ENCODE measurements at regions not wholly inside any gene's neighbourhood (a gene's known extent, or its start where the extent isn't known, plus 50 kb on each side); places are given as distances from the start of the nearest gene placed in this dataset.

DNA sequence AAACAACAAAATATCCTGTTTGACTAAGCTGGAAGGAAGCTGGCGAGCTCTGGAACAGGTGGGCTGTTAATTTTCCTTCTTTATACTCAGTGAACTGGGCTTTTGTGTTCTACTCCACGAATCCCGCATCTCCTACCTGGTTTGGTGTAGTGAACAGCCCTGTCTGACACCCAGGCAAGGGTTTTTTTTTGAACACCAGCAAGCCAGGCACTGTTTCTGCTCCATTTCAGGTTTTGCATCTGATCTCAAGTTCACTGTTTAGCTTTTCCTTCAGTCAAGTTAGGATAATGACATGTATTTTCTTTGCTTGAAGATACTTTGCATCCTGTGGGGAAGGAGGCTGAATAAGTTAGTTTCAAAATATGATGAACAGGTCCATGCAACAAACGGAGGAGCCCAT is 204.5 kb downstream of the SEMA6A start:
- Histone ChIP-seq H3K4me1 (ENCODE audit: insufficient read depth, low read length, poor library complexity, severe bottlenecking) (peaks cover 14% of the 10 kb centered on the region), H3K9me2 (replicated peaks; ENCODE audit: low read depth, low read length) (no peaks in the 10 kb centered on the region), H2AFZ (ENCODE audit: low read length) (no peak overlapping the region), H3K4me3 (ENCODE audit: low read length, poor library complexity, severe bottlenecking) (no peak overlapping the region), H4K20me1 (ENCODE audit: insufficient read depth, low read length, poor library complexity, severe bottlenecking) (no peaks in the 10 kb centered on the region), H3K9ac (ENCODE audit: low read depth, low read length, poor library complexity, severe bottlenecking) (no peak overlapping the region), H3K36me3 (ENCODE audit: insufficient read depth, low read length) (no peaks in the 10 kb centered on the region), H3F3A (ENCODE audit: low read depth) (no peaks in the 10 kb centered on the region), H3K79me2 (ENCODE audit: insufficient read depth, low read length) (no peaks in the 10 kb centered on the region), H3K27me3 (ENCODE audit: insufficient read depth, low read length, poor library complexity, severe bottlenecking) (no peaks in the 10 kb centered on the region), H3K4me2 (ENCODE audit: low read depth, low read length, poor library complexity, severe bottlenecking) (no peak overlapping the region), H3K9me3 (ENCODE audit: insufficient read depth, low read depth, low read length) (no peaks in the 10 kb centered on the region)
- TF ChIP-seq CTCF (conservative IDR thresholded peaks at IDR 0.05; ENCODE audit: low read length) (no peak), EZH2phosphoT487 (IDR thresholded peaks at IDR 0.05; ENCODE audit: borderline replicate concordance) (no peak)

- Histone ChIP-seq H3K36me3 (ENCODE audit: insufficient read depth, low read length) (no peaks in the 10 kb centered on the region), H3K4me2 (ENCODE audit: low read depth, low read length, poor library complexity, severe bottlenecking) (no peak overlapping the region), H3K4me3 (ENCODE audit: low read length, poor library complexity, severe bottlenecking) (no peak overlapping the region), H3K9ac (ENCODE audit: low read depth, low read length, poor library complexity, severe bottlenecking) (no peak overlapping the region), H3F3A (ENCODE audit: low read depth) (no peaks in the 10 kb centered on the region), H3K27me3 (ENCODE audit: insufficient read depth, low read length, poor library complexity, severe bottlenecking) (no peaks in the 10 kb centered on the region), H2AFZ (ENCODE audit: low read length) (no peak overlapping the region), H3K79me2 (ENCODE audit: insufficient read depth, low read length) (no peaks in the 10 kb centered on the region), H3K9me2 (replicated peaks; ENCODE audit: low read depth, low read length) (no peaks in the 10 kb centered on the region), H3K9me3 (ENCODE audit: insufficient read depth, low read depth, low read length) (no peaks in the 10 kb centered on the region), H4K20me1 (ENCODE audit: insufficient read depth, low read length, poor library complexity, severe bottlenecking) (no peaks in the 10 kb centered on the region), H3K4me1 (ENCODE audit: insufficient read depth, low read length, poor library complexity, severe bottlenecking) (no peaks in the 10 kb centered on the region)
- TF ChIP-seq EZH2phosphoT487 (IDR thresholded peaks at IDR 0.05; ENCODE audit: borderline replicate concordance) (no peak), CTCF (conservative IDR thresholded peaks at IDR 0.05; ENCODE audit: low read length) (no peak)
These were observed 209.6 kb downstream of the SEMA6A start for GRCh38 chr5:116365006-116365496.

DNA sequence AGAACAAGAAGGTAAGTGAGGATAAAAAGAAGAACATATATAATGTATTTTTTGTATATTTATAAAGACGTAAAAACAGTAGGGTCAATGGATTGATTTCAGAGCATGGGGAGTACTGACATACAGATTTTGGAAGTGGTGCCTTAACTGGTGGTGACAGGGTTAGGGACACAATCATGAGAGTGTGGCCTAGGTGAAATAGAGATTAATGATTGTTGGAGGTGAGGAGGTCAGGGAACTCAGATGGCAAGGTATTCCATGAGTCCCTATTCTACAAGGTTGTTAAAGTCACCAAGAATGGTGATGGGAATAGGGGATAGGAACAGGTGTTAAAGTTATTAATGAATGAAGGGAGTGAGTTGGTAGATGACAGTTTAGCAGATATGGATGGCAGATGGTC is 210.8 kb downstream of the SEMA6A start:
- Histone ChIP-seq H3K9ac (ENCODE audit: low read depth, low read length, poor library complexity, severe bottlenecking) (no peak overlapping the region), H3K79me2 (ENCODE audit: insufficient read depth, low read length) (no peaks in the 10 kb centered on the region), H3K9me3 (ENCODE audit: insufficient read depth, low read depth, low read length) (no peaks in the 10 kb centered on the region), H4K20me1 (ENCODE audit: insufficient read depth, low read length, poor library complexity, severe bottlenecking) (no peaks in the 10 kb centered on the region), H3K4me3 (ENCODE audit: low read length, poor library complexity, severe bottlenecking) (no peak overlapping the region), H3K9me2 (replicated peaks; ENCODE audit: low read depth, low read length) (no peaks in the 10 kb centered on the region), H3K27me3 (ENCODE audit: insufficient read depth, low read length, poor library complexity, severe bottlenecking) (no peaks in the 10 kb centered on the region), H3K36me3 (ENCODE audit: insufficient read depth, low read length) (no peaks in the 10 kb centered on the region), H3K4me1 (ENCODE audit: insufficient read depth, low read length, poor library complexity, severe bottlenecking) (no peaks in the 10 kb centered on the region), H3F3A (ENCODE audit: low read depth) (no peaks in the 10 kb centered on the region), H2AFZ (ENCODE audit: low read length) (no peak overlapping the region), H3K4me2 (ENCODE audit: low read depth, low read length, poor library complexity, severe bottlenecking) (no peak overlapping the region)
- no peak for TF ChIP-seq EZH2phosphoT487 (IDR thresholded peaks at IDR 0.05; ENCODE audit: borderline replicate concordance)
- TF ChIP-seq CTCF (conservative IDR thresholded peaks at IDR 0.05; ENCODE audit: low read length) = no peak

All from Loucy (cell line).